ENCODE measurements at regions not wholly inside any gene's neighbourhood (a gene's known extent, or its start where the extent isn't known, plus 50 kb on each side); places are given as distances from the start of the nearest gene placed in this dataset.
"Not testable (repeated sequence)": the region's sequence is repeated elsewhere in the genome, so short reads cannot be mapped to it uniquely, and the experiment has no call there.

GRCh38 chr10:28354511-28354910, 51.6 kb upstream of the MPP7 start:
- H3K36me3 ChIP-seq (ENCODE audit: insufficient read depth, low read length): no peaks in the 10 kb centered on the region

DNA sequence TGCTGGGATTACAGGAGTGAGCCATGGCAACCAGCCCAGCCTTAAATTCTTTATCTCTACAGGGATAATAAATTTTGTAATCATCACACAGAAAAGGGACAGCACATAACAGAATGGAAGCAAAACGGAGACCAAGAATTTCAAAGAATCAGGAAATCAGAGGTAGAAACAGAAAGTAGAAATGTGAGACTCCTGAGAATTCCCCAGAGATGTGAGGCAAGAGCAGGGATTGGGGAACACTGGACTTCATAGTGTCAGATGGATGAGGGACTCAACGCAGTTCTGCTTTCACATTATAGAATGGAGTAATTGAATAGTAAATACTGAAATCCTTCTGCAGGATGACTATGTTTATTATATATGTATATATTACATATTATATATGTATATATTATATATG, 52.5 kb upstream of the MPP7 start:
- H3K36me3 ChIP-seq (ENCODE audit: insufficient read depth, low read length): no peaks in the 10 kb centered on the region
- H3K27me3 ChIP-seq (ENCODE audit: control insufficient read depth, insufficient read depth, low read length): peaks cover 11% of the 10 kb centered on the region
- no peak overlapping the region for H3K4me3 ChIP-seq (ENCODE audit: low read length)
- H3K9ac ChIP-seq (ENCODE audit: low read depth, low read length): no peak overlapping the region
- H3K4me2 ChIP-seq (ENCODE audit: low read length): no peak overlapping the region
- no peaks in the 10 kb centered on the region for H3K4me1 ChIP-seq (ENCODE audit: control insufficient read depth, insufficient read depth, low read length)
- H3K9me3 ChIP-seq (replicated peaks; ENCODE audit: low read length): no peaks in the 10 kb centered on the region

More at GRCh38 chr10:28354511-28354910, 51.6 kb upstream of the MPP7 start:
- Histone ChIP-seq H3K9ac (ENCODE audit: low read depth, low read length) (no peak overlapping the region), H3K4me3 (ENCODE audit: low read length) (no peak overlapping the region), H3K4me1 (ENCODE audit: control insufficient read depth, insufficient read depth, low read length) (no peaks in the 10 kb centered on the region), H3K27me3 (ENCODE audit: control insufficient read depth, insufficient read depth, low read length) (peaks cover 11% of the 10 kb centered on the region), H3K4me2 (ENCODE audit: low read length) (no peak overlapping the region), H3K9me3 (replicated peaks; ENCODE audit: low read length) (no peaks in the 10 kb centered on the region)

- Histone ChIP-seq H3K4me3 (ENCODE audit: low read length) (no peak overlapping the region), H3K27me3 (ENCODE audit: control insufficient read depth, insufficient read depth, low read length) (peaks cover 4% of the 10 kb centered on the region), H3K9ac (ENCODE audit: low read depth, low read length) (no peak overlapping the region), H3K36me3 (ENCODE audit: insufficient read depth, low read length) (no peaks in the 10 kb centered on the region), H3K9me3 (replicated peaks; ENCODE audit: low read length) (no peaks in the 10 kb centered on the region), H3K4me1 (ENCODE audit: control insufficient read depth, insufficient read depth, low read length) (no peaks in the 10 kb centered on the region), H3K4me2 (ENCODE audit: low read length) (no peak overlapping the region)
Observed at GRCh38 chr10:28359334-28359733, 56.5 kb upstream of the MPP7 start.

- Histone ChIP-seq H3K27me3 (ENCODE audit: control insufficient read depth, insufficient read depth, low read length) (peaks cover 4% of the 10 kb centered on the region), H3K4me3 (ENCODE audit: low read length) (no peak overlapping the region), H3K4me1 (ENCODE audit: control insufficient read depth, insufficient read depth, low read length) (no peaks in the 10 kb centered on the region), H3K9ac (ENCODE audit: low read depth, low read length) (no peak overlapping the region), H3K4me2 (ENCODE audit: low read length) (no peak overlapping the region), H3K9me3 (replicated peaks; ENCODE audit: low read length) (no peaks in the 10 kb centered on the region), H3K36me3 (ENCODE audit: insufficient read depth, low read length) (no peaks in the 10 kb centered on the region)
Observed at GRCh38 chr10:28360175-28360574, 57.3 kb upstream of the MPP7 start.

- no peaks in the 10 kb centered on the region for H3K9me3 ChIP-seq (replicated peaks; ENCODE audit: low read length)
- peaks cover 14% of the 10 kb centered on the region for H3K27me3 ChIP-seq (ENCODE audit: control insufficient read depth, insufficient read depth, low read length)
- H3K4me2 ChIP-seq (ENCODE audit: low read length): no peak overlapping the region
- no peaks in the 10 kb centered on the region for H3K36me3 ChIP-seq (ENCODE audit: insufficient read depth, low read length)
- no peak overlapping the region for H3K4me3 ChIP-seq (ENCODE audit: low read length)
- no peaks in the 10 kb centered on the region for H3K4me1 ChIP-seq (ENCODE audit: control insufficient read depth, insufficient read depth, low read length)
- H3K9ac ChIP-seq (ENCODE audit: low read depth, low read length): no peak overlapping the region
Observed at GRCh38 chr10:28363376-28363775, 60.5 kb upstream of the MPP7 start.

GRCh38 chr10:28365840-28366239, 63.0 kb upstream of the MPP7 start:
- Histone ChIP-seq H3K9ac (ENCODE audit: low read depth, low read length) (no peak overlapping the region), H3K4me2 (ENCODE audit: low read length) (no peak overlapping the region), H3K9me3 (replicated peaks; ENCODE audit: low read length) (no peaks in the 10 kb centered on the region), H3K4me1 (ENCODE audit: control insufficient read depth, insufficient read depth, low read length) (no peaks in the 10 kb centered on the region), H3K4me3 (ENCODE audit: low read length) (no peak overlapping the region), H3K36me3 (ENCODE audit: insufficient read depth, low read length) (no peaks in the 10 kb centered on the region), H3K27me3 (ENCODE audit: control insufficient read depth, insufficient read depth, low read length) (peaks cover 14% of the 10 kb centered on the region)

- no peaks in the 10 kb centered on the region for H3K9me3 ChIP-seq (replicated peaks; ENCODE audit: low read length)
- no peak overlapping the region for H3K4me3 ChIP-seq (ENCODE audit: low read length)
- no peaks in the 10 kb centered on the region for H3K4me1 ChIP-seq (ENCODE audit: control insufficient read depth, insufficient read depth, low read length)
- H3K36me3 ChIP-seq (ENCODE audit: insufficient read depth, low read length): no peaks in the 10 kb centered on the region
- H3K4me2 ChIP-seq (ENCODE audit: low read length): no peak overlapping the region
- H3K9ac ChIP-seq (ENCODE audit: low read depth, low read length): no peak overlapping the region
- H3K27me3 ChIP-seq (ENCODE audit: control insufficient read depth, insufficient read depth, low read length): peaks cover 14% of the 10 kb centered on the region
Observed at GRCh38 chr10:28366994-28367393, 64.1 kb upstream of the MPP7 start.

- Histone ChIP-seq H3K36me3 (ENCODE audit: insufficient read depth, low read length) (no peaks in the 10 kb centered on the region), H3K9me3 (replicated peaks; ENCODE audit: low read length) (no peaks in the 10 kb centered on the region), H3K4me1 (ENCODE audit: control insufficient read depth, insufficient read depth, low read length) (no peaks in the 10 kb centered on the region), H3K4me3 (ENCODE audit: low read length) (no peak overlapping the region), H3K27me3 (ENCODE audit: control insufficient read depth, insufficient read depth, low read length) (peaks cover 14% of the 10 kb centered on the region), H3K4me2 (ENCODE audit: low read length) (no peak overlapping the region), H3K9ac (ENCODE audit: low read depth, low read length) (no peak overlapping the region)
Observed at GRCh38 chr10:28367413-28367812, 64.5 kb upstream of the MPP7 start.

DNA sequence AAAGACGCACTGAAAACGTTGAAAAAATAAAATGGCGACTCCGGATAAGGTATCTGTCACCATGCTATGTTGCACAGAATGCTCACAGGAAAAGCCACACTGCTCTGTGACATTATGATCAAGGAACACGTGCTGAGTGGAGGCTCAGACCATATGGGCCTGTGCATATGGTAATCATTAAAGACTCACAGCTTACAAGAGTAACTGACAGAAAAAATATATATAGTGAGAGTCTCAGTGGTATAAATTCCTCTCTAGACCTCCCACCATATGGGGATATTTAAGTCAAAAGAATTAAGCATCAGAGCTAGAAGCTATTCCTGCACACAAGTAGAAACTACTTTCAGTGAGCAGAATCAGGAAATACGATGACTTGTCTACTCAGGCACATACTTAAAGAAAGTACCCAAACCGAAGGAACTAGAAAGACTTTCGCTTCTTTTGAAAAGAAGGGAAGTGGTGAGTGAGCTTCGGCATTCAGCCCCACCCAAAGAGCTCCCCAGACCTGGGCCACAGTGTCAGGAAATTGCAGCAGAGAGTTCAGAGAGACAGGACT, 65.1 kb upstream of the MPP7 start:
- peaks cover 14% of the 10 kb centered on the region for H3K27me3 ChIP-seq (ENCODE audit: control insufficient read depth, insufficient read depth, low read length)
- no peaks in the 10 kb centered on the region for H3K4me1 ChIP-seq (ENCODE audit: control insufficient read depth, insufficient read depth, low read length)
- no peaks in the 10 kb centered on the region for H3K9me3 ChIP-seq (replicated peaks; ENCODE audit: low read length)
- H3K9ac ChIP-seq (ENCODE audit: low read depth, low read length): no peak overlapping the region
- H3K4me3 ChIP-seq (ENCODE audit: low read length): no peak overlapping the region
- H3K36me3 ChIP-seq (ENCODE audit: insufficient read depth, low read length): no peaks in the 10 kb centered on the region
- no peak overlapping the region for H3K4me2 ChIP-seq (ENCODE audit: low read length)

DNA sequence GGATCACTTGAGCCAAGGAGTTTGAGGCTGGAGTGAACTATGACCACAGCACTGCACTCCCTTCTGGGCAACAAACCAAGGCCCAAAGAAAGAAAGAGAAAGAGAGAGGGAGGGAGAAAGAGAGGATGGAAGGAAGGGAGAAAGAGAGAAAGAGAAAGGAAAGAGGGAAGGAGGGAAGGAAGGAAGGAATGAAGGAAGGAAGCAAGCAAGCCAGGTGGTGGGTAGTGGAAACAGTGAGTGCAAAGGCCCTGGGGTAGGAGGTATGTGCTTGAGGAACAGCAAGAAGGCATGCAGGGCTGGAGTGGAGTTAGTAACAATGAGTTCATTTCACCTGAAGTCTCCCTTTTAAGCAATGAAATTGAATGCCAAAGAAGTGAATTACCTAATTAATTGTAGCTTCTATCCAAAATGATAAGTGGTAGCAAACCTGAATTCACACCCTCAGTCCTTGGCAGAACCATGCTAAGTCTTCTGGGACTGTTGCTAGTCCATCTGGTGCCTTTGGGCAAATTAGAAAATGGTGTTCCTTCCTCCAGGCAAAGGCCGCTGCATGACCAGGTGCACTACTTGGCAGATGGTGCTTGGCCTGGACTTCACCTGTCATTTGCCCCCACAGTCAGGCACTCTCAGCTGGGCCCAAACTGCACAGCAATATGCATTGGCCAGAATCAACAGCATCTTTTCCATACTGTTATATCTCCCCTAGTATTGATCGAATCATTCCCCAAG, 67.4 kb upstream of the MPP7 start:
- no peak overlapping the region for H3K9ac ChIP-seq (ENCODE audit: low read depth, low read length)
- no peak overlapping the region for H3K4me2 ChIP-seq (ENCODE audit: low read length)
- H3K36me3 ChIP-seq (ENCODE audit: insufficient read depth, low read length): no peaks in the 10 kb centered on the region
- peaks cover 13% of the 10 kb centered on the region for H3K27me3 ChIP-seq (ENCODE audit: control insufficient read depth, insufficient read depth, low read length)
- no peak overlapping the region for H3K4me3 ChIP-seq (ENCODE audit: low read length)
- H3K9me3 ChIP-seq (replicated peaks; ENCODE audit: low read length): no peaks in the 10 kb centered on the region
- no peaks in the 10 kb centered on the region for H3K4me1 ChIP-seq (ENCODE audit: control insufficient read depth, insufficient read depth, low read length)

- H3K4me3 ChIP-seq (ENCODE audit: low read length); H3K36me3 ChIP-seq (ENCODE audit: insufficient read depth, low read length); H3K4me1 ChIP-seq (ENCODE audit: control insufficient read depth, insufficient read depth, low read length): not testable (repeated sequence)
Observed at GRCh38 chr10:28371638-28372037, 68.8 kb upstream of the MPP7 start.

GRCh38 chr10:28374036-28374435, 71.2 kb upstream of the MPP7 start:
- H3K9me3 ChIP-seq (replicated peaks; ENCODE audit: low read length): no peaks in the 10 kb centered on the region
- H3K27me3 ChIP-seq (ENCODE audit: control insufficient read depth, insufficient read depth, low read length): no peaks in the 10 kb centered on the region
- H3K36me3 ChIP-seq (ENCODE audit: insufficient read depth, low read length): no peaks in the 10 kb centered on the region
- no peak overlapping the region for H3K9ac ChIP-seq (ENCODE audit: low read depth, low read length)
- H3K4me2 ChIP-seq (ENCODE audit: low read length): no peak overlapping the region
- H3K4me3 ChIP-seq (ENCODE audit: low read length): no peak overlapping the region
- no peaks in the 10 kb centered on the region for H3K4me1 ChIP-seq (ENCODE audit: control insufficient read depth, insufficient read depth, low read length)

More at GRCh38 chr10:28371638-28372037, 68.8 kb upstream of the MPP7 start:
- H3K27me3 ChIP-seq (ENCODE audit: control insufficient read depth, insufficient read depth, low read length); H3K9ac ChIP-seq (ENCODE audit: low read depth, low read length); H3K4me2 ChIP-seq (ENCODE audit: low read length); H3K9me3 ChIP-seq (replicated peaks; ENCODE audit: low read length): not testable (repeated sequence)
